Activated B cell treated with CpG ODN at 0.5 μM for 24 hours (primary cell): ENCODE measurements at regions not wholly inside any gene's neighbourhood (a gene's known extent, or its start where the extent isn't known, plus 50 kb on each side); places are given as distances from the start of the nearest gene placed in this dataset.

ENCODE experiments used
- ATAC-seq: fragments of 200-7000 bp; cut with Tn5 transposase; one replicate; pipeline ENCODE4 v1.10.0; 2021; ENCODE audit warnings: low read depth, mild to moderate bottlenecking, moderate library complexity
- CTCF ChIA-PET: fragments of 350-600 bp; sonication (Branson Sonifier 250); formaldehyde crosslinking; loops from one replicate; lab custom pipeline; 2021; ENCODE audit warnings: antibody characterized with exemption; lab: Charles Lee
- POLR2A ChIA-PET: fragments of 350-600 bp; sonication (Branson Sonifier 250); formaldehyde crosslinking; loops from one replicate; lab custom pipeline; 2021; ENCODE audit warnings: antibody characterized with exemption; lab: Charles Lee
- DNase-seq: peaks from one replicate; pipeline ENCODE4 v3.0.0; 2022
- H3K27ac Mint-ChIP-seq: one replicate; pipeline ENCODE4 v1.8.0; 2020; ENCODE audit warnings: mixed read lengths
- H3K27me3 Mint-ChIP-seq: one replicate; pipeline ENCODE4 v1.8.0; 2021; ENCODE audit warnings: mixed read lengths
- H3K36me3 Mint-ChIP-seq: one replicate; pipeline ENCODE4 v1.8.0; 2021; ENCODE audit warnings: low read depth, mixed read lengths
- H3K4me1 Mint-ChIP-seq: one replicate; pipeline ENCODE4 v1.8.0; 2021; ENCODE audit warnings: mixed read lengths
- H3K4me3 Mint-ChIP-seq: one replicate; pipeline ENCODE4 v1.8.0; 2020; ENCODE audit warnings: mild to moderate bottlenecking, mixed read lengths
- H3K9me3 Mint-ChIP-seq: one replicate; pipeline ENCODE4 v1.8.0; 2020; ENCODE audit warnings: mixed read lengths
- intact Hi-C: fragments of 100-400 bp; cut with micrococcal nuclease; formaldehyde crosslinking; loops from one replicate; pipeline ENCODE4 v1.15.1; 2024
- TF ChIP-seq, protein P1 (sequence below): fragments of 200-600 bp; IDR thresholded peaks from one replicate; pipeline ENCODE4 v1.8.0; 2022; ENCODE audit warnings: antibody characterized with exemption, mild to moderate bottlenecking

DNA sequence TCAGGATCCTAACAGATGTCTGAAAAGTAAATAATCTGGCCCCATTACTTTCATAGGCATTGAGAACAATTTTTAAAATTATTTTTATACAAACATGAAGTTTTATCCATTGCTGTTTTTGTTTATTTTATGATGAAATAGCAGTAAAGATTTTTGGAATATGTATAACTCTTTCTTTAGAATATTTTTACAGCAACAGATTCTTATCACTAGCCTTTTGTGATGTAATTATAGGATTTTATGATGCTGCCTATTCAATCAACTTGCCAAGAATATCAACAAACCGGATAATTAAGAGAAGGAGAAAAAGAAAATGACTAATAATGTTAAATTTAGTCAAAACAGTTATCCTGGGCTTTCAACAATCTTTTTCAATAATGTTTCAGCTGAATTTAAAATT is 386.3 kb downstream of the ZIC1 start:
- Mint-ChIP-seq H3K36me3 (no peaks in the 10 kb centered on the region), H3K4me3 (no peak overlapping the region), H3K9me3 (no peaks in the 10 kb centered on the region), H3K27me3 (no peaks in the 10 kb centered on the region), H3K4me1 (no peaks in the 10 kb centered on the region), H3K27ac (no peak overlapping the region)
- ATAC-seq (no peak), DNase-seq (no peak)
- POLR2A ChIA-PET = no interaction called here
- TF ChIP-seq, protein P1, sequence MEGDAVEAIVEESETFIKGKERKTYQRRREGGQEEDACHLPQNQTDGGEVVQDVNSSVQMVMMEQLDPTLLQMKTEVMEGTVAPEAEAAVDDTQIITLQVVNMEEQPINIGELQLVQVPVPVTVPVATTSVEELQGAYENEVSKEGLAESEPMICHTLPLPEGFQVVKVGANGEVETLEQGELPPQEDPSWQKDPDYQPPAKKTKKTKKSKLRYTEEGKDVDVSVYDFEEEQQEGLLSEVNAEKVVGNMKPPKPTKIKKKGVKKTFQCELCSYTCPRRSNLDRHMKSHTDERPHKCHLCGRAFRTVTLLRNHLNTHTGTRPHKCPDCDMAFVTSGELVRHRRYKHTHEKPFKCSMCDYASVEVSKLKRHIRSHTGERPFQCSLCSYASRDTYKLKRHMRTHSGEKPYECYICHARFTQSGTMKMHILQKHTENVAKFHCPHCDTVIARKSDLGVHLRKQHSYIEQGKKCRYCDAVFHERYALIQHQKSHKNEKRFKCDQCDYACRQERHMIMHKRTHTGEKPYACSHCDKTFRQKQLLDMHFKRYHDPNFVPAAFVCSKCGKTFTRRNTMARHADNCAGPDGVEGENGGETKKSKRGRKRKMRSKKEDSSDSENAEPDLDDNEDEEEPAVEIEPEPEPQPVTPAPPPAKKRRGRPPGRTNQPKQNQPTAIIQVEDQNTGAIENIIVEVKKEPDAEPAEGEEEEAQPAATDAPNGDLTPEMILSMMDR = no peak
- CTCF ChIA-PET = no interaction called here
- intact Hi-C loops = no loop called here

DNA sequence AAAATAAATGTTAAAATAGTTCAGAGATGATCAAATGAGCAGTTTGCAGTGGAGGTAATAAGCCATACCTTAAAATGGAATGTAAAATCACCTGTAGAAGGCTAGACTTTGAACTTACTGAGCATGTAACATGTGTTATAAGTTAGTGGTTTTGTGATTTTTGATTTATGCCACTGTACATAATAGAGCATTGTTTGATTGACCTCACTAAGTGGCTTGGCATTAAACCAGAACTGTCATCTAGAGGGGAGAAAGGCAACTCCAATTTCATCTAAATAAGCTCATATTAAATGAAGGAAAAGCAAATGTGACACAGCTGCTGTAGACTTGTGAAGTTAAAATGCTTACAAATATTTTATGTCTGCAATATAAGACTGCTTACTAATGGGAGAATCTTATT is 387.9 kb downstream of the ZIC1 start:
- no peak overlapping the region for H3K4me3 Mint-ChIP-seq
- H3K4me1 Mint-ChIP-seq = no peaks in the 10 kb centered on the region
- no peak overlapping the region for H3K27ac Mint-ChIP-seq
- DNase-seq = no peak
- H3K36me3 Mint-ChIP-seq = no peaks in the 10 kb centered on the region
- no peak for ATAC-seq
- H3K9me3 Mint-ChIP-seq = peaks cover 2% of the 10 kb centered on the region
- CTCF ChIA-PET = no interaction called here
- H3K27me3 Mint-ChIP-seq = no peaks in the 10 kb centered on the region
- TF ChIP-seq, protein P1 = no peak
- POLR2A ChIA-PET = no interaction called here
- intact Hi-C loops = no loop called here

DNA sequence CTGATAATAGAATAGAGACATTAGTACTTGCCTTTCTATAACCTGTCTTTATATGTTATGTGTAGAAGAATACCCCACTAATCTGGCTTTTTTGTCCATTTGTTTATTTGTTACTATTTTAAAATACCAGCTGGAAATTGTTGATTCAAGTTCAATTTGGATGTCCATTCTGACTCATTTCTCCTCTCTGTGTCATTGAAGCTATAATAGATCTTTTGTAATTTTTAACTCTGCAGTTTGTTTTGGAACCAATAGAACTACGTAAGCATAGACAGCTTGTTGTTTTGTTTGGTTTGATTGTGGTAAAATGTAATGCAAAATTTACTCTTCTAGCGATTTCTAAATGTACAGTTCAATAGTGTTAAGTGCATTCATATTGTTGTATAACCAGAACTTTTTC is 390.4 kb downstream of the ZIC1 start:
- DNase-seq (no peak), ATAC-seq (no peak)
- Mint-ChIP-seq H3K27ac (no peak overlapping the region), H3K9me3 (peaks cover 2% of the 10 kb centered on the region), H3K4me1 (no peaks in the 10 kb centered on the region), H3K36me3 (no peaks in the 10 kb centered on the region), H3K4me3 (no peak overlapping the region), H3K27me3 (no peaks in the 10 kb centered on the region)
- CTCF ChIA-PET = no interaction called here
- TF ChIP-seq, protein P1 = no peak
- POLR2A ChIA-PET = no interaction called here
- intact Hi-C loops = no loop called here

DNA sequence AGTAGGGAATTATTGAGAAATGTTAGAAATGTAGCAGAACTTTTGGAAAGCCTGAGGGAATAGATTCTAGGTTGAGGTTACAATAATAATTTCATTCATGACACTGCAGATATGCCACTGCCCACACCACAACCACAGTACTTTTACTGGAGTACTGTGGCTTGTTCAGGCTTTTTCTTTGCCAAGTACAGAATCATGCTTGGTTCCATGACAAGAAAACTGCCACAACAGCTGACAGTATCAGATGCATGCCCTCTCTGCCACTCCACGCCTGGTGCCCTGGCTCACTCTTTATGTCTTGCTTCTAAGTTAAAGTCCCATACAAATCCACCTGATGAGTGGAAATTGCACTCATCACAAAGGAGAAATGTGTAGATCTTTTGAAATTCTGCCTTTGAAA is 398.6 kb downstream of the ZIC1 start:
- TF ChIP-seq, protein P1 = no peak
- no peak for DNase-seq
- POLR2A ChIA-PET = no interaction called here
- no peaks in the 10 kb centered on the region for H3K9me3 Mint-ChIP-seq
- H3K27me3 Mint-ChIP-seq = no peaks in the 10 kb centered on the region
- no peak overlapping the region for H3K4me3 Mint-ChIP-seq
- intact Hi-C loops = no loop called here
- no peaks in the 10 kb centered on the region for H3K36me3 Mint-ChIP-seq
- H3K27ac Mint-ChIP-seq = no peak overlapping the region
- no peak for ATAC-seq
- H3K4me1 Mint-ChIP-seq = no peaks in the 10 kb centered on the region
- CTCF ChIA-PET = no interaction called here

DNA sequence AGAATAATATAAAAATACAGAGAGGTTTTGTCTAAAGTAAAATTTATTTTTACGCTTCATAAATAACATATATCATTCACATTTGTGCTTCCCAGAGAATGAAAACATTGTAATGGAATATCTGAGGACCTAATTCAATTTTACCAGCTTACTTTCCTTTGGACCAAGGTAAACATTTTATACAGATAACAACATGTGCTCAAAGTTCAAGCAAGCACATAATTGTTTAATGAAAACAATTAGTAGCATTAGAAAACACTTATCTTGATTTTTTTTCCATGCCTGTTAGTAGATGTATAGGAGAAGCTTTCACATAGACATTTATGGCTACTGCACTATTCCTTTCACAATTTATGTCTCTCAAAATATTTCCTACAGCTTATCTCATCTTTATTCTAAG is 400.0 kb downstream of the ZIC1 start:
- intact Hi-C loops = no loop called here
- ChIA-PET CTCF (no interaction called here), POLR2A (no interaction called here)
- H3K9me3 Mint-ChIP-seq = no peaks in the 10 kb centered on the region
- DNase-seq (no peak), ATAC-seq (no peak)
- no peaks in the 10 kb centered on the region for H3K27me3 Mint-ChIP-seq
- H3K4me1 Mint-ChIP-seq = no peaks in the 10 kb centered on the region
- no peak overlapping the region for H3K4me3 Mint-ChIP-seq
- no peaks in the 10 kb centered on the region for H3K36me3 Mint-ChIP-seq
- TF ChIP-seq, protein P1 = no peak
- H3K27ac Mint-ChIP-seq = no peak overlapping the region
